GM21723 (cell line): ENCODE measurements at regions not wholly inside any gene's neighbourhood (a gene's known extent, or its start where the extent isn't known, plus 50 kb on each side); places are given as distances from the start of the nearest gene placed in this dataset.
A peak's percentile ranks its signal among the peaks of the same experiment; 100 is the strongest.
"Not testable (repeated sequence)": the region's sequence is repeated elsewhere in the genome, so short reads cannot be mapped to it uniquely, and the experiment has no call there.

Source experiments
- ATAC-seq: cut with Tn5 transposase; IDR thresholded peaks from one replicate; pipeline ENCODE4 v1.9.1; 2021; ENCODE audit warnings: mild to moderate bottlenecking, moderate library complexity; ENCODE audit not compliant: unreplicated experiment

DNA sequence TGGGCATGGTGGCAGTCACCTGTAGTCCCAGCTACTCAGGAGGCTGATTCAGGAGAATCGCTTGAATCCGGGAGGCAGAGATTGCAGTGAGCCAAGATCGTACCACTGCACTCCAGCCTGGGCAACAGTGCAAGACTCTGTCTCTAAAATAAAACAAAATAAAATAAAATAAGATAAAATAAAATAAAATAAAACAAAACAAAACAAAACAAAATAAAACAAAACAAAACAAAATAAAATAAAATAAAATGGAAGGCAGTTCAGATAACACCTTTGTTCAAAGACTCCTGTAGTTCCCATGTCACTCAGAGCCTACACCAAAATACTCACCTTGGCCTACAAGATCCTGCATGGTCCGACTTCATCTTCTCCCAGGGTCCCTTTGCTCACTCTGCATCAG, 61.3 kb downstream of the SYF2 start:
- not testable (repeated sequence) for ATAC-seq

GRCh38 chr1:25170439-25170838, 61.9 kb downstream of the SYF2 start:
- no peak for ATAC-seq

DNA sequence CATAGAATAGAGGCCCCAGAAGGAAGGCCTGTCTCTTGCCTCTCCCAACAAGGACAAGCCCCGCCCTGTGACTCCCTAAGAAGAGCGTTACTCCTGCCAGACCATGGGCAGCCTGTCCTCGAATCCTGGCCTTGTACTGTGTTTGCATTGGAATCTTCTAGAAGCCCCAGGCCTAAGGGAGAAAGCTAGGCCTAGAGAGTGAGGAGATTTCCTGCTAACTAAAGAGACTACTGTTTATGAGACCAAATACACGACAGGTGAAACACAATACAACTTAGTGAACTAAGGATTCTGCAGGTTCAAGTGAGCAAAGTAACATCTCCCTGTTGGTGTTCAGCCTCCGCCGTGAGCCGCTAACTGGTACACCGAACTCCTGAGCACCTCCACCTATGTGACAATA, 62.7 kb downstream of the SYF2 start:
- no peak for ATAC-seq

- no peak for ATAC-seq
Measured at GRCh38 chr1:25169168-25169567, 63.1 kb downstream of the SYF2 start.

DNA sequence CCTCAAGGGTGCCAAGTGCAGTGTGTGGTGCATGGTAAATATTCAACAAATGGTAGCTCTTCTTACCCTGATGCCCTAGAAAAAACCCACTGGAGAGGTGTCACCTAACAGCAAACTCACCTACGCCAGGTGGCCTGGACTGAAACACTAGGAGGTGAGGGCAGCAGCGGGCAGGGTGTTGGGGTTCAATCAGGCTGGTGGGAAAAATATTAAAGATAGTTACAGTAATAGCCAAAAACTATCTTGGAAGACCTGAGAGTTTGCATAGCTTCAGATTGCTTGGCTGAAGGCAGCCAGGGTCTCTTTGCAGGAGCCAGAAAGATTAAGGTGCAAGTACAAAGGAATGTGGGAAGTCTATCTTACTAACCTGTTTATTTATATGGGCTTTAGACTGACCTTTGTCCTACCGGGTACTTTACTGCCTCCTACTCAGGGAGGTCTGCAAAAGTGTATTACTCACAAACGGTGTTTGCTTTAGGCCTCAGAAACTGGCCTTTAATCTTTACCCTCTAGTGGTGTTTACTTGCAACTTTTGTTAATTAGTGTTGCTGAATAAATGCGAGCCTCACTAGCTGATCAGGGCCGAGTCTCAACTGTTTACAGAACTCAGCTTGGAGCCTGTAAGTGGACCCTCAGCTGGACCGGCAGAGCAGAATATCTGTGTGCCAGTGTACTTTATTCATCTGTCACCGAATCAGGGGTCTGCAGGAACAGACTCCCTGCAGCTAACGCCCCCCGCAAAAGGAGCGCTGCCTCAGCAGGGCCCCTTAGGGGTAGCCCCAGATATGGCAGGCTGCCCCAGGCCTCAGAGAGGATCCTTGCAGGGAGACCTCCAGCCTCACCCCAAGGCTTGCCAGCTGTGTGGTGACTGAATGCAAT, 63.9 kb downstream of the SYF2 start:
- ATAC-seq, result no peak

- no peak for ATAC-seq
Measured at GRCh38 chr1:25167269-25168192, 64.8 kb downstream of the SYF2 start.

GRCh38 chr1:25166847-25167246, 65.5 kb downstream of the SYF2 start:
- ATAC-seq, result no peak

GRCh38 chr1:25163986-25164385, 68.3 kb downstream of the SYF2 start:
- no peak for ATAC-seq

DNA sequence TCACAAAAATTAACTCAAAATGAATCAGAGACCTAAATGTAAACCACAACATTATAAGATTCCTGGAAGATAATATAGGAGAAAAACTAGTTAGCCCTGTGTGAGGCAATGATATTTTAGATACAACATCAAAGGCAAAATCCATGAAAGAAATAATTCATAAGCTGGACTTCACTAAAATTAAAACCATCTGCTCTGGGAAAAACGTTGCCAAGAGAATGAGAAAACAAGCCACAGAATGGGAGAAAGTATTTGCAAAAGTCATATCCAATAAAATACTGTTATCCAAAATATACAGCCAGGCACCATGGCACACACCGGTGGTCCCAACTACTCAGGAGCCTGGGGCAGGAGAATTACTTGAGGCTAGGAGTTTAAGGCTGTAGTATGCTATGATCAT, 70.3 kb downstream of the SYF2 start:
- ATAC-seq, result no peak

DNA sequence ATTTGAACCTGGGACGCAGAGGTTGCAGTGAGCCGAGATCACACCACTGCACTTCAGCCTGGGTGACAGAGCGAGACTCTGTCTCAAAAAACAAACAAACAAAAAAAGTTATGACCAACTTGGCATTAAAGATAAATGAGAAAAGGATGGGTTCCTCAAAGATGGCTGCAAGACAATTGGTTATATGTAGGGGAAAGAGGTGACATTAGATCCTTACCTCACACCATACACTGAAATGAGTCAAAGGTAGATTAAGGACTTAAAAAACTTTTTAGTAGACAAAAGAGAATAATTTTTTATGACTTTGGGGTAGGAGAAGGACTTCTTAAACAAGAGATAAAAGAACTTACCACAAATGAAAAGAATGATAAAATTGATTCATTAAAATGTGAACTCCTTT, 74.5 kb downstream of the SYF2 start:
- no peak for ATAC-seq

- no peak for ATAC-seq
Measured at GRCh38 chr1:25150985-25151495, 81.3 kb downstream of the SYF2 start.

DNA sequence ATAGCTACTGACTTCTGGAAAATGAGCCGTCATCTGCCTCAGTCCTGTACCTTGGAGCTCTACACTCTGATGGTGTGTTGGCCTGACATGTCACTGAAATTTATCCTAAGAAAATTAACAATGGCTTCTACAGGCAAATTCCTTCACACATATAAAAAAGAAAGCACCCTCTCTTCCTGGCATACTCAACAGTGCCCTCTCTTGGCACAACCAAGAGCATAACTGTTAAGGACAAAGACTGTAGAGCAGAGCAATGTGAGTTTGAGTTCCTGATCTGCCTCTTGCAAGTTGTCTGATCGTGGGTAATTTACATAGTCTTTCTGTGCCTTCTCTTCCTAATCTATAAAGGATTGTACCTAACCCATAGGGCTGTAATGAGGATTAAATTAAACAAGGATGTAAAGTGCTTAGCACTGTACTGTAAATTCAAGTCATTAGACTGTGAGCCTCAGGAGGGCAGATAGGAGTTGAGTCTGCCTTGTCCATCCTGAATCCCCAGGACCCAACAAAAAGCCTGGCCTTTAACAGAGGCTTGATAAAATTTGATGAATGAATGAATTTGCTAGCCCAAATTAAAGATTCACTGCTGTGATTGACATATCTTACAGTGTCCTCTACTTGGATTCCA, 83.5 kb downstream of the SYF2 start:
- no peak for ATAC-seq

DNA sequence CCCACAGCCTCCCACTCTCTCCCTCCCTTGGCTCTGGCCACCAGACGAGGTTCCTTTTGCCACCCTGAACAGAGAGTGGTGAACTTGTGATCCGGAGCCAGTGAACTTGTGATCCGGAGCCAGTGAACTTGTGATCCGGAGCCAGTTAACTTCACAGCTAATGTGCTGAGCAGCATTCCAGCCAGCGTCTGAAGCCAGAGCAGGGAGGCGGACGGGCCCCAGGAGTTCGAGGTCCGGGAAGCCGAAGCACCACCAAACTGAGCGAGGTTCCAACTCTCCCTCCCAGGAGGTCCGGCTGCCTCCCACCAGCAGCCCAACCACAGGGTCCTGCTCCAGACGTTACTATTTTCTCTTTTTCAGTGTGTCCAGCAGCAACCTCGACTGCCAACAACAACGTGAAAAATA, 85.8 kb downstream of the SYF2 start:
- no peak for ATAC-seq

GRCh38 chr1:25145775-25146393, 86.4 kb downstream of the SYF2 start:
- ATAC-seq, result no peak

- peak; percentile 81 for ATAC-seq
Measured at GRCh38 chr1:25140073-25140797, 92.1 kb downstream of the SYF2 start.

GRCh38 chr1:25137521-25138395, 94.5 kb downstream of the SYF2 start:
- ATAC-seq, result no peak

GRCh38 chr1:25137106-25137505, 95.2 kb downstream of the SYF2 start:
- ATAC-seq, result no peak

DNA sequence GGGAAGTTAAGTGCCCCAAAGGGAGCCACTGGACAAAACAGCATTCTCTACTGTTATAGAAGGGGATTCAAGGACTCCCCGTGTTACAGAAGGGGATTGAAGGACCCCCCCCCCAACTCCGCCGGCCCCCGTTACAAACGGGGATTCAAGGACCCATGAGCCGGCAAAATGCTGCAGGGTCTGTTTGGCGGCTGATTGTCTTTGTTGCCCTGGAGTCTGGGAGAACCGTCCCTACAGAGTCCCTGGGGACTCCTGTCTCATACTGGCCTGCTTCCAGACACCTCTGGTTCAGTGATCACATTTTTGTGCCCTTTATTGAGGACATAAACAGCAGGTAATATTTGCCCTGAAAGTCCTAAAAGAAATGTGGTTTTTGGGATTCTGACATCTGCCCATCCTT, 96.4 kb downstream of the SYF2 start:
- ATAC-seq, result no peak

DNA sequence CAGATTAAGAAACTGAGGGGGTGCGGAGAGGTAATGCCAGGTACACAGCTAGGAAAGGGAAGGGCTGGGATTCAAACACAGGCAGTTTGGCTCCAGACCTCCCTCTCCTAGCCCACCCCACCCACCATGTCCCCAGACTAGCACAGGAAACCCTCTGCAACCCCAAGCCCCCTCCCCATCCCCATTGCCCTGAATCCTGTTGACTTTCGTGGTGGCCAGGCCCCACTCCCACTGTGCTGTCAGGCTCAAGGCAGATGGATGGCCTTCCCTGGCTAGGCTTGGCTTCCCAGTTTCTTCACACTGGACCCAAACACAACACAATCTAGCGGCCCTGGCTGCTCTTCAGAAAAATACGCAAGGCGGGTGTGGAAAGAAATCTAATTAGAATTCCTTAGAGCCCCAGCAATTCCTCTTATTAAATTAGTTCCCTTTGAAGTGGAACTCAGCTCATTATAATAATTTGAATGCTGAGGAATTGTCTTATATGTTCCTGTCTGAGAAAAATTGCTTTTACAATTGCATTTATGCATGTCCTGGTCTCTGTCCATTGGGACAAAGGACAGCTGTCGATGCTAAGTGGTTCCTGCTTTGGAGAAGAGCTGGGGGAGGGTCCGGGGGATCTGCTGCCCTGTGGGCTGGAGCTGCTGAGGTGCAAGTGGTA, 97.4 kb downstream of the SYF2 start:
- ATAC-seq, result no peak
